MM.1S (cell line): ENCODE measurements at regions not wholly inside any gene's neighbourhood (a gene's known extent, or its start where the extent isn't known, plus 50 kb on each side); places are given as distances from the start of the nearest gene placed in this dataset.

ENCODE experiments used
- EZH2 ChIP-seq: fragments of 300-600 bp; sonication (generic); optimal IDR thresholded peaks from 2 replicates; pipeline ENCODE3; 2017; ENCODE audit warnings: low read depth, mild to moderate bottlenecking, antibody characterized with exemption, low read length, mixed read lengths
- TF ChIP-seq, protein P1 (sequence below): fragments of 300-600 bp; sonication (generic); IDR thresholded peaks from 2 replicates; pipeline ENCODE4 v1.5.1; 2016; ENCODE audit warnings: antibody characterized with exemption, low read length, mixed read lengths

DNA sequence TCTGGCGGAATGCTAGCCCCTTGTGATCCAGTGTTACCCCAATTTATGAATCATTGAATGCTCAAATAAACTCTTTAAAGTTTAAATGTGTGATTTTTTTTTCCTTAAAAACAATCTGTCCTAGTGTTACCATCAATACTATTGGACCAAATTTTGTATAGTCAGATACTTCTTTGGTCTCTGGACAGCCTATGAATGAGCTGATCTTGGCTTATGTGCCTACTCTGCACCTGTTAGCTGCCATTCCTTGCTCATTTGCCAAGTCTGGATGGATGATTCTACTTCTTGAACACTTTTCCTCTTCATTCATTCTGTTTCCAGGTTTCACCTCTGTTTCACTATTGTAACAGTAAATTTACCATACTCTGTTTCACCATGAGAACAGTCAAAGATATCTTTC, 226.5 kb upstream of the ZBED5 start:
- TF ChIP-seq, protein P1, sequence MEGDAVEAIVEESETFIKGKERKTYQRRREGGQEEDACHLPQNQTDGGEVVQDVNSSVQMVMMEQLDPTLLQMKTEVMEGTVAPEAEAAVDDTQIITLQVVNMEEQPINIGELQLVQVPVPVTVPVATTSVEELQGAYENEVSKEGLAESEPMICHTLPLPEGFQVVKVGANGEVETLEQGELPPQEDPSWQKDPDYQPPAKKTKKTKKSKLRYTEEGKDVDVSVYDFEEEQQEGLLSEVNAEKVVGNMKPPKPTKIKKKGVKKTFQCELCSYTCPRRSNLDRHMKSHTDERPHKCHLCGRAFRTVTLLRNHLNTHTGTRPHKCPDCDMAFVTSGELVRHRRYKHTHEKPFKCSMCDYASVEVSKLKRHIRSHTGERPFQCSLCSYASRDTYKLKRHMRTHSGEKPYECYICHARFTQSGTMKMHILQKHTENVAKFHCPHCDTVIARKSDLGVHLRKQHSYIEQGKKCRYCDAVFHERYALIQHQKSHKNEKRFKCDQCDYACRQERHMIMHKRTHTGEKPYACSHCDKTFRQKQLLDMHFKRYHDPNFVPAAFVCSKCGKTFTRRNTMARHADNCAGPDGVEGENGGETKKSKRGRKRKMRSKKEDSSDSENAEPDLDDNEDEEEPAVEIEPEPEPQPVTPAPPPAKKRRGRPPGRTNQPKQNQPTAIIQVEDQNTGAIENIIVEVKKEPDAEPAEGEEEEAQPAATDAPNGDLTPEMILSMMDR = no peak
- no peak for TF ChIP-seq EZH2
